A172 (cell line): ENCODE measurements at regions not wholly inside any gene's neighbourhood (a gene's known extent, or its start where the extent isn't known, plus 50 kb on each side); places are given as distances from the start of the nearest gene placed in this dataset.
A peak's percentile ranks its signal among the peaks of the same experiment; 100 is the strongest.

Experiments used
- DNase-seq: peaks from one replicate; pipeline ENCODE4 v3.0.0-alpha.2; 2015; ENCODE audit warnings: low spot score

GRCh38 chrX:141759238-141759637 lies 60.7 kb upstream of the SPANXD start:
- no peak for DNase-seq

- peak; percentile 60 for DNase-seq
These were observed 62.2 kb upstream of the SPANXD start for GRCh38 chrX:141760761-141761160.

- DNase-seq = no peak
These were observed 50.5 kb upstream of the MAGEC3 start for GRCh38 chrX:141787655-141788054.
